ENCODE measurements at regions not wholly inside any gene's neighbourhood (a gene's known extent, or its start where the extent isn't known, plus 50 kb on each side); places are given as distances from the start of the nearest gene placed in this dataset.

DNA sequence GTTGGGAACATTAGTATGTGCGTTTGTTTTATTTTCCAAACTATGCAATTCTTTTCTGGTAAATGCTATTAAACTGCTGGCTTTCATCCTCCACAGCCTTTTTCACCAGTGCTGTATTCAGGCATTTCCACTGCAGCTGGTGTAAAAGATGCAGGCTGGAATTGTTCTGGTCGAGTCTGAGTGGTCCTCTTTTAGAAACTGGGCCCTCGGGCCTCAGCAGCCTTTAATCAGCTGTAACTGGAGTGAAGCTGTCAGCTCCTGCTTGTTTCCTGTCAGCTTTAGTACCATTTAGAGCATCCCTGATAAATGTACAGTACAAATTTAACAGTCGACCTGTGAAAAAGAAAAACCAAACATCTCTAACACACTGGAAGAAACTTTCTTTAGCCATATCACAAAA lies 979.6 kb downstream of the TFAP2A start:
- no peak for FAIRE-seq

DNA sequence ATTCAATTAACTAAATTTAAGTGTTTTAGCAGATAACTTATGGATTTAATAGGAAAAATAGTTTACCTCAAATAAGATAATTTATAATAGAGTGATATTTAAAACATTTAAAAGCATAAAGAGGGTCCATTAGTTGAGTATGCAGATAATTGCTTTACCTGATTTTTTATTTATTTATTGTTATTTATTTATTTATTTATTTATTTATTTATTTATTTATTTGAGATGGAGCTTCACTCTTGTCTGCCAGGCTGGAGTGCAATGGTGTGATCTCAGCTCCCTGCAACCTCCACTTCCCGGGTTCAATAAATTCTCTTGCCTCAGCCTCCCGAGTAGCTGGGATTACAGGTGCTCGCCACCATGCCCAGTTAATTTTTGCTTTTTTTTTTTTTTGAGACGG lies 982.9 kb downstream of the TFAP2A start:
- no peak for FAIRE-seq

DNA sequence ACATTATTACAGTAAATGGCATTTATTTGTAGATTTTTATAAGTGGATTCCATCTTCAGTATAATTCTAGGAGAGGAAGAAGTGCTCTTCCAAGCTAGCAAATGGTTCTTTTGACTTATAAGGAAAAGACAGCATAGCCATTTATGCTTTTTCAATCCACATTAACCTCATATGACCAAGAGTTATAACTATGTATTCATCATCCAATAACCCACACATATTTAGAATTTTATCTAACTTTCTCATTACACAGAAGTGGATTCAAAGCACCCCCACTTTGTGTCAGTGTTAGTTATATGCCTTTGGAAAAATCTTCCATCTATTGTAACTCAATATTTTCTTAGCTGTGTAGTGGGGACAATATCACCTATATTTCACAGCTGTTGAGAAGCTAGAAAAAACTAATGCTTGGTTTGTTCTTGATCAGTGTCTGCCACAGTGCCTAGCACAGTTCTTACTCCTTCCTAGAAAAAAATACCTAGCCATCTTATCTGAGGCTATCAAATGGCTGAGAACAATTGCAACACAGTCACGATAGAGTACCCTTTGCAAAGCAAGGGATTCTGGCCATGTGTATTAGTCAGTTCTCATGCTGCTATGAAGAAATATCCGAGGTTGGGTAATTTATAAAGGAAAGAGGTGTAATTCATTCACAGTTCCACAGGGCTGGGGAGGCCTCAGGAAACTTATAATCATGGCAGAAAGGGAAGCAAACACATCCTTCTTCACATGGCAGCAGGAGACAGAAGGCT lies 986.3 kb downstream of the TFAP2A start:
- no peak for FAIRE-seq

DNA sequence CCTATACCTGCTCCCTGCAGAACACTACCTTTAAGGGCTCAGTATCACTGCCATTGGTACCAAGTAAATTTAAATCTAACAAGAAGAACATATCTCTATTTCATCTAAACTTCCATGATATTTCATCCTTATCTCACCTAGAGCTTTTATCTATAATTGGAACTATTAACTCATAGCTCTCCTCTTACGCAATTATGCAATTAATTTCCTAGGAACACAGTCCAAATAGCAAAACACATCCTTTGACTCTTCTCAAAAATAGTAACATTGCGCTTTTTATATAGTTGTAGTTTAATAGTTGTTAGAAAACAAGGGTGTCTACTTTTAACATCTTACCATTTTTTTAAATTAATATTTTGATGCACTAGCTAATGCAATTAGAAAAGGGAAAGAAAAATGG lies 986.8 kb upstream of the SLC35B3 start:
- no peak for FAIRE-seq

DNA sequence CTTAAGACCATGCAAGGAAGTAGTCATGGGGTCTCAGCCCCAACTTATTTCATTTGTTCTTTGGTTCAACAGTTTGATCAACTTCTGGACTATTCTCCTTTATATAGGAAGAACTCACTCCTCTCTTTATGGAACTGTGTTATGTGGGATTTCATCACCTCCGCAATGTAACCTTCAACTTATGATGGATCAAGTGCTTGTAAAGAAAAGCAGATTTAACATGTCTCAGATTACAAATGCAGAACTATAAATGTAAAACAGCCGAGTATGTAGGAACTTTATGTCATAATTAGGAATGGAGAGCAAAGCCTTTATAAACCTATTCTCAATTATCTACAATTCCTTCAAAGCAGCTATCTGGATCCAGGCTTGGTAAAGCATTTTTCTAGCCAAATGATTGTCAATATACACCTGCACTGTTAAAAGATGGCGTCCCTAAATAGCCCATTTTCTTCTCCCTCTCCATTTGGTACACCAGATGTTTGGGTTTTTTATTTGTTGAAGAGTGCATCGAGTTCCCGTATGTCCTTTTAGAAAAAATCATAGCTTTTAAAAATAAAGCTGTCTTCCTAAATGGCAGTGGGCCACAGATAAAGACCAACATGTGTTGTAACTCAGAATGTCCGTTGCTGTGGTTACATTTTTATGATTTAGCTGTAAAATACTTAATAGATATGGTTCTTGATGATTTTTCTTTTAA lies 985.1 kb upstream of the SLC35B3 start:
- FAIRE-seq: no peak

DNA sequence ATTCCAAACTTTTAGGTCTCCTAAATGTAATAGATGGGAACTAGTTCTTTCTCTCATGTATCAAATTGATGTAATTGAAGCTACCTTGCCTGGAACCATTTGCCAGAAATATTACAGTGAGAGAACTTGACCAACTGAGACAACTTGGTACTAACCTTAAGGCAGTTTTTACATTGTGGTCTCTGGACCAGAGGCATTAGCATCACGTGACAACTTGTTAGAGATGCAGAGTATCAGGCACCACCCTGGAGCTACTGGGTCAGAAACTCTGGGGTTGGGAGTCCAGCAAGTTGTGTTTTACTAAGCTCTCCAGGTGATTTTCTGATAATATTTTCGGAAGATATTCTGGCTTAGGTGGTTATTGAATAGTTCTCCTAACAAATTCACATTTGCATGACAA lies 982.1 kb upstream of the SLC35B3 start:
- FAIRE-seq: no peak

DNA sequence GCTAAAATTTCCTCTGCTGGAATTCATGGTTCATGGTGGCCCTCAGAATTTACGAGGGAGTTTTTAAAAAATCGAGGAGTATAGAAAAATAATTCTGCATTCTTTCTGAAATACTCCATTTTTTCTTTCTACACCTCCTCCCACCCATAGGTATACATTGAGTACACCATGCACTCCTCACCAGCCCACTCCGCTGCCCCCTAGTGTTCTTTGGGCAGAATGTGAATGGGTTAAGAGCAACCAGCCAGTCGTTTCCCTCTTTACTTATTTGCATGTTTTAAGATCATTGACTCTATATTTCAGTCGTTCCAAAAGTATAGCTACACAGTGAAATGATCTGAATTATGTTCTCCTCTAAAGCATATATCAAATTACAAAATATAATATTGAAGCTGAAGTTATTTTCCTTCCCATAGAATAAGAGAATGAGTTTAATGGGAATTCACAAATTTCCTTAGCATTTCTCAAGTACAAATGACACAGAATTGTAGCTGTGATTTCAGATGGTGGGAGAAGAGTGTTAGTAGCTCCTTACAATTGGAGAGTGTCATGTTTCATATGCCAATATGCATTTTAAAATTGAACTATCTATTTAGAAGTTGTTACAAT lies 977.7 kb upstream of the SLC35B3 start:
- no peak for FAIRE-seq

DNA sequence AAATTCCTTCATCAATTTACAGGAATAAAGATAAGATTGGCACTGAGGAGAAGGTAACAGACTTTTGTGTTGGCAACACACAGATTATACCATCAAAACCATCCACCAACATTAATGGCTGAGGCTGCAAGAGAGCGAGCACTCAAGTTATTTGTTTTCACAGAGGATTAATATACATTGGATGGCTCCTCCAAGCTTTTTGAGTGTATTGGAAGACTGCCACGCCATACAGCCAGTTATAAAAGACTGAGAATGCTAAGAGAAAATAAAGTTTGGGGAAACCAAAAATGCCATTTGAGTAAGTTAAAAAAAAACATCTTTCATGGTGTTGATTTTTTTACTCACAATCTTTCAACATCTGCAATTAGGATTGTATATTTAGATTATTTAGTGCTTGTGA lies 973.8 kb upstream of the SLC35B3 start:
- FAIRE-seq: no peak

DNA sequence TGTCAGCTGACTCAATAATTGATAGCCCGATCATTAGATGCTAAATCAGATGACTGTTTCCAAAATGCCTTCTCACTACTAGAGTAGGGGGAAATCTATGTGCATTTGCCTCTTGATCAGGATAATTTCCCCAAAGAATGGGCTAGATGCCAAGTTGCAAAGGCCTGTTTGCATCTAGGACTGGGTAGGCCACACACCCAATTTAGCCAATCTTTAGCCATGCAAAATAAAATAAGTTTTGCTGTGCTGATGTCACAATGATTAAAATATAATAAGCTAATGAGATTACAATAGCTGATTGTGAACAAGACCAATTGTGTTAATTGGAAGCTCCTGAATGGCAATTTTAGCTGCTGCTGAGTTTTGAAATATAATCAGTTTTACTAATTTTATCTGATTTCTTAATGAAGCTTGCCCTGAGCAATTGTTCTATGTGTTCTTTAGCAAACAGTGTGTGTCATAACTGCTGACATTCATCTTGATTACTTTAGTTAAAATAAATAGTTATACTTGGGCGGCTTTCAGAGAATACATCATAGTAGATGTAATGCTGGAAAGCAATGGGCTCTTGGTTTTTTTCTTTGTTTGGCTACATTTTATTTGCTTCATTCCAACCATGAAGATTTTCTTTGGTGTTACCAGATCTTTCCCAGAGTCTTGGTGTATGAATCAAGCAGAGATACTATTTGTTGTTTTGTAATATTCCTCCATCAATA lies 973.2 kb upstream of the SLC35B3 start:
- FAIRE-seq: no peak

DNA sequence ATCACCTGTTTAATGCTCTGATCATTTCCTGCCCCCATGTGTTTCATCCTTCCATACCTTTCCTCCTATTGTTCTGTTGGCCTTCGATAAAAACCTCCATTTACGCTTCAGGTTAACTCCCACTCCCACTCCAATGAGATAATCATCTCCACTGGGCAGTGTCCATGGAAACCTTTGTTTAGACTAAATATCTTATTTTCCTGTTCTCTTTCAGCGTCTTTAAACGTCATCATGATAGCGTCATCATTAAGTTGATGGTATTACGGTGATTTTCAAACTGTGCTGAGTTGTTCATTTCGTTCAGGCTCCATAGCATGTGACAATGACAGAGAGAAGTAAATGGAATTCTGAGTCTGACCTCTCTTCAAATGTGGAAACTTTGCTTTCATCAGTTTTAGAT lies 970.5 kb upstream of the SLC35B3 start:
- FAIRE-seq: no peak

DNA sequence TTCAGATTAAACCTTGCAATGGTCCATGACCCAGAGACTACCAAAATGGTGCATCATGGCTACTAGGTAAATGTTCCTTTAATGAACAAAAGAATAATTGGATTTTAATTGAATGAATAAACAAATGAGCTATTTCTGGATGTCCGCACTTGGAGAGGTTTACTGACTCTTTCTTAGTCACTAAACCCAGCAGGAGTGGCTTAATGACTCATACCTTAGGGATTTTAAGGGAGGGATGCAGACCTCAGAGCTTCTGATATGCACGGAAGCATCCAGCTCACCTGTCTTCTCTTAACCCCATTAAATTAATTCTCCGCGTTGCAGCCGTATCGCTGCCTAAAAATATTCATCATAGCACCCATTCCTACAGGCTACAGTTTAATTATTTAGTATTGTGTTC lies 970.0 kb upstream of the SLC35B3 start:
- FAIRE-seq: no peak

DNA sequence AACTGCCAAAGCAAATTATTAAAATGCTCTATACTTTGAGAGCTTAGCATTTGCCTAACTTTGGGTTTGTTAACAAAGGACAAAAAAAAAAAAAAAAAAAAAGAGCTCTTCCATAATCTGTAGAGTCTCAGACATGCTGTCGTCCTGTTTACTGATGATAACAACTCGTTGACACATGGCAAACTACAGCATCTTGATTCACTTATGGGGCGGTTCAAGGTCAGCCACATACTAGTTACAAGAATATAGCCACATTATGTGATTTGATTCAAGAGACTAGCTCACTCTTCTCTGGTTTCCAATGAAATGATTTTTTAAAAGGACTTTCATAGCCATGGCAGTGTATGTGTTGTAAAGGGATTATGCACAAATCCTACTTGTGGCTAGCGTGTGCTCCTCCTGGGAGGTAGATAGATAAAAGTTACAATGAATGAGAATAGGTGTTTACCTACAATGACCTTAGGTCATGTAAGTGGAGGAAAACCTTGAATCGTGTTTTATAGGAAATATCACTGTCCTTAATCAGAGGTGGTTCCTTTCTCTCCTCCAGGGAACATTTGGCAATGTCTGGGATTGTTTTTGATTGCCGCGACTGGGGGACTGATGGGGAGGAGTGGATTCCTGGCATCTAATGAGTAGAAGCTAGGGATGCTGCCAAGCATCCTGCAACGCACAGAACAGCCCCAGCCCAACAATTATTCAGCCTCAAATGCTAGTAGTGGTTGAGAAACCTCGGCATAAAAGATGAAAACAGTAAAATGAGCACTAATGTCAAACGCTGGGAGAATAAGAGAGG lies 969.2 kb upstream of the SLC35B3 start:
- no peak for FAIRE-seq

DNA sequence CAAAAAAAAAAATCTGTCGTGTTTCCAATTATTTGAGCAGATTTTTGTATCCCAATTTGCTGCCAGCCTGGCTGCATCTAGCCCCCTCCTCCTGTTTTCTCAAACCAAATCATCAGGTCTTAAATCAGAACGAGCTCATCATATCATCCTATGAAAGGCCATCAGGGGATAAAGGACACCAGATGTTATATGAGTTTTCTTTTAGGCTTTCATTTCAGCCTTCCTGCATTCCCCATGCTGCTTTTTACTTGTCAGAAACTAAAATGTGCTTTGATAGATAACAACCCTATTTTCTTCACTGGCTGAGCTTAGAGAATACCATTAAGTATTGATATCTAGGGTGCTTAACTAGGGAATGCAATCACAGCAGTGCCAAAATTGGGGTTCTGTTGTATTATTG lies 968.4 kb upstream of the SLC35B3 start:
- no peak for FAIRE-seq

DNA sequence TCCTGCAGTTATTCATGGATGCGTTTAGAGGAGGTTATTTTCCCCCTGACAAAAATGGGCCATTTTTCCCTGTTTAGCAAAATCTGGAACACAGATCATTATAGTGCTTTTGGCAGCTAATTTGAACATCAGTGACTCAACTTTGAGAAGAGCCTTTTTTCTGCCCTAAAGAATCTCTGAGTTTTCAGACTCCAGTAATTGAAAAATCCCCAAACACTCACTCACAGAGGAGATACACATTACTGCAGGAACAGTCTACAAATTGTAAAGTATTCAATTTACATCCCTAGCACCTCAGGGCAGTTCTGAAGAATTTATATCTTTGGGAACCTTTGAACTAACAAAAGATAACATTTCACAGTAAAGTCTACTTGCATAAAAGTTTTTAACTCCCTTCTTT lies 966.6 kb upstream of the SLC35B3 start:
- no peak for FAIRE-seq

DNA sequence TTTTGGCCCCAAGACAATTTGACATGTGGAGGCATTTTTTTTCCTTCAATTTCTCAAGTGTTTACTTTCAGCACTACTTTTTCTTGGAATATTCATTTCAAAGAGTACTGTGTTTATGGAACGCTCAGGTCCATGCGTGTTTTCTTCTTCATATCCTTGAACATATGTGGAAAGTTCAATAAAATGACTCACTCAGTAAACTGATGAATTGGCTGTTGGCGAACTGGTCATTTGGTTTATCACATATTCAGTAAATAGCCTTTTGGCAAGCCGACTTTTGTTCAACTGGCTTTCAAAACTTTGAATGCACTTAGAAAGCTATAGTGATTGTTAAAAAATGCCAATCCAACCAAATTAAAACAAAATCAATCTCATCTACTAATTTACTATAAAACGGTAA lies 964.6 kb upstream of the SLC35B3 start:
- FAIRE-seq: no peak

DNA sequence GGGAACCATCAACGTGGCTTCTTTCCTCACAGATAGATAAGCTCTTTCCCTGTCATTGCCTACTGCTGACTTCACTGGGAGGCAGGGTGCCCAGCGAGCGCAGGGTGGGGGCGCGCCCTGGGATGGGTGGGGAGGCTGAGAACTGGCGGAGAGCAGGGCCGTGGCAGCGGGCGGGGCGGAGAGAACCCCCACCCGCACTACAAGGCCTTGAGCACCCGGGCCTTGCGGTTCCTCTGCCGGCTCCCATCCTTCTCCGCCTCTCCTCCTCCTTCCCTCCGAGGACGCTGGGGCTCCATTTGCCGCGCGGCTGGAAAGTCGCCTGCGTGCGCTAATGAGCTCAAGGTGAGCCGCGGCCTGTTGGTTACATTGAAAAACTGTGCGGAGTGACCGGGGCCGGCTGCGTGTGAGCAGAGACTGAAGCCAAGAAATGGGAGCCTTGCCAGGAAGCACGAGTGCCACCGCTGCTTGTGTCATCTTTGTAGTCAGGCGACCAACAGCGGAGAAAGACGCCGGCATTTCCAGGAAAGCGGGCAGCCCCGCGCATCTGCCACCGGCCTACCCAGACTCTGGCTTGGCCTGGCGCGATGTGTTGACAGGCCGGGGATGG lies 963.5 kb upstream of the SLC35B3 start:
- FAIRE-seq: no peak

DNA sequence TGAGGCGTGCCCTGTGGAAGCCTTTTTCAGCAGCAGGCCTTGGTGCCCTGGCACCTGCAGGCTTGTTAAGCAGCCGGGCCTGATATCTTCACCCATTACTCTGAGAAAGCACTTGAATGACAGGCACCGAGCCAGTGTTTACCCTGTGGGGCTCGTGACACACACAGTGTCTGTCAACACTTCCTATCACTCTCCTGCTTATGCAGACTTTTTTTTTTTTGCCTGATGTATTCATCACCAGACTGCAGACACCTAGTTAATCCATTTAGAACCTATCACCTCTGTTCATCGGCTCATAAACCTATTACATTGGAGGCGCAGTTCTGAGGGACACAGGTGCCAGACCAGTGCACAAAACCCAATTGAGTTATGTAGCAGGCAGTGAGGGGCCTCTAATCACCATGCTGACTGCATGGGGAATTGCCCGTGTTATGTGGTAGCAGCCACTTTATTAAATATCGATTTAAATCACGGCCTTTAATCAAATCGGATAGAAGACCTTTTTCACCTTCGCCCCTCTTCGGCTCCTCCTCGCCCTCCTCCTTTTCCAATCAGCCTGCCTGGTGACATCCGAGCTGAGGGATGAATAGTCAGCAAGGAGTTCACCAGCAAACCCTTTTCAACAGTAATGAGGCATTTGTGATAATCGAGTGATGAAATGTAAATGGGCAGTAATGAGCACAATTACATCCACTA lies 962.9 kb upstream of the SLC35B3 start:
- no peak for FAIRE-seq

DNA sequence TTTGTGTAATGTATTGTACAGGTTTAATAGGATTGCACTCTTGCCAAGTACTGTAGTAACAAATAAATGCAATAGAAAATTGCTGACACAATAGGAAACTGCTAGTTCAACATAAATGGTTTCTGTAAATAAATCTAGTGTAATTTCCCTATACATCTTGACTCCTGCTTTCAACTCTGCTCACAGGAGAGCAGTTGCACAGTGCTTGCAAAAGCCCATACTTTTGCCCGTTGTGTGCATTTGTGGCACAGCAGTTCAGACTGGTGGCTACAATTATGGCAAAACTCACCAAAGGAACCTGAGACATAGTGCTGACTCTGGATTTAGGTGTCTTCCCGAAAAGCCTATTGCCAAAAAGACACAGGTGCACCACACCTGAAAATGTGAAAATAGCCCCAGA lies 953.3 kb upstream of the SLC35B3 start:
- FAIRE-seq: no peak

DNA sequence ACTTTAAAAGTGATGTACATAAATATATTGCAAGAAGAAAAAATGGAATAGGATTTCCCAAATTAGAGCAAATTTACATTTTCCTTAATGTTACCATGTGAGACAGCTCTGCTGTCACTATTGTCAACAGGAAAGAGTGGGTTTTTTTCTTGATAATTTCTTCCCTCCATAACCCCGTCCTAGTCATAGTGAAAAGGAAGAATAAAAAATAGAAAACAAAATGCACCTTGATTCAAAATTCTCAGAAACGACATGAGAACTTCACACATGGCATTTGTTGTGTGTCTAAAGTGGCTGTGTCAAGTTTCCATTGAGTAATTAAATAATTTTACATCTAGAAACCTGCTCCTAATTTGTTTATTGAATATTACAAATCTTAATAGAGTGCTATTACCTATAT lies 945.2 kb upstream of the SLC35B3 start:
- no peak for FAIRE-seq

DNA sequence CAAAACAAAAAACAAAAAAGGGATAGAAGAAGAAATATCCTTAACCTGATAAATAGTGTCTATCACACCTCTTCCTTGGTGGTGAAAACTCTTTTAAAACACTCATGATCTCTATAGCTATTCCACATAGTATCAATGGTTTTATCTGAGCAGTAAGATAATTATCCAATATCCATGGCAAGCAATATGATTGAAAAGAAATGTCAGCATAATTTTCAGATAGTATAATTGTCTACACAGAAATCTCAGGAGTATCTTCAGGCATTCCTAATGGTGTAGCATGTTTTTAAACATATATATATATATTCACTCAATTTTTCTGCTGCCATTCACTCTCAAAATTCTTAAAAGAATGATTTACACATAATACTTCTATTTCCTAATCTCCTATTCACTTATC lies 938.0 kb upstream of the SLC35B3 start:
- FAIRE-seq: no peak

DNA sequence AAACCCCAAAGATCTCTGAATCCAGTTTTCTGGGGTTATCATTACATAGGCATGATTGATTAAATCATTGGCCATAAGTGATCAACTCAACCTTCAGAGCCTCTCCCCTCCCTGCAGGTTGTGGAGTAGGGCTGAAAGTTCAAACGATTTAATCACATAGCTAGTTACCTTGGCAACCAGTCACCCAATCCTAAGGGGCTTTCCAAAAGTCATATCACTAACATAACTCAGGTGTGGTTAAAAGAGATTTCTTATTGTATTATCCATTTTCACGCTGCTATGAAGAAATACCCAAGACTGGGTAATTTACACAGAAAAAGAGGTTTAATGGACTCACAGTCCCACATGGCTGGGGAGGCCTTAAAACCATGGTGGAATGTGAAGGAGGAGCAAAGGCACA lies 935.1 kb upstream of the SLC35B3 start:
- no peak for FAIRE-seq

DNA sequence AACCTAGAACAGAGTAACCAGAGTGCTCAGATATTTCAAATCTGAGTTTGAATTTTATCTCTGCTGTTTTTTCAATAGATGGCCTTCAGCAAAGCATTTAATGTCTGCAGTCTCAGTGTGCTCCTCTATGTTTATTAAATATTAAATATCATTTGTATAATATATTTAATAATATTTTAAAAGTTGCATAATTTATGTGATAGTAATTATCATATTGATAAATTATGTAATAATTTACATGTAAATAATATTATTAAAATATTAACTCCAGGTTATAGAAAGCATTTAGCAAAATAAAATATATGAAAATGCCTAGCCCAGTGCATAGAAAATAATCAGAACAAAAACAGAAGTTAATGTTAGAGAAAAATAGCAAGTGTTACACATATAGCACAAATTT lies 930.0 kb upstream of the SLC35B3 start:
- peak; percentile 68 for FAIRE-seq

Data from A204.1 (cell line).